Gastrocnemius medialis (tissue), 4 donors: ENCODE measurements at regions not wholly inside any gene's neighbourhood (a gene's known extent, or its start where the extent isn't known, plus 50 kb on each side); places are given as distances from the start of the nearest gene placed in this dataset.

Experiments
- POLR2A ChIP-seq, 2 donors: fragments of 450-650 bp; IDR thresholded peaks; one replicate each; pipeline ENCODE4 v1.6.1; 2017; ENCODE audit warnings: antibody characterized with exemption in 2 of 2, mild to moderate bottlenecking in 2 of 2, moderate library complexity in 2 of 2
- TF ChIP-seq, protein P1 (sequence below), 5 experiments: fragments of 450-650 bp in 3 of 5; fragments of 200-600 bp in 2 of 5; sonication (generic) in 2 of 5; IDR thresholded peaks in 4 of 5; conservative IDR thresholded peaks in 1 of 5; 1 replicate in 4 of 5; 2 replicates in 1 of 5; pipeline ENCODE4 v1.5.1; 2016 to 2019; ENCODE audit warnings: antibody characterized with exemption in 5 of 5, mild to moderate bottlenecking in 3 of 5, moderate library complexity in 3 of 5

DNA sequence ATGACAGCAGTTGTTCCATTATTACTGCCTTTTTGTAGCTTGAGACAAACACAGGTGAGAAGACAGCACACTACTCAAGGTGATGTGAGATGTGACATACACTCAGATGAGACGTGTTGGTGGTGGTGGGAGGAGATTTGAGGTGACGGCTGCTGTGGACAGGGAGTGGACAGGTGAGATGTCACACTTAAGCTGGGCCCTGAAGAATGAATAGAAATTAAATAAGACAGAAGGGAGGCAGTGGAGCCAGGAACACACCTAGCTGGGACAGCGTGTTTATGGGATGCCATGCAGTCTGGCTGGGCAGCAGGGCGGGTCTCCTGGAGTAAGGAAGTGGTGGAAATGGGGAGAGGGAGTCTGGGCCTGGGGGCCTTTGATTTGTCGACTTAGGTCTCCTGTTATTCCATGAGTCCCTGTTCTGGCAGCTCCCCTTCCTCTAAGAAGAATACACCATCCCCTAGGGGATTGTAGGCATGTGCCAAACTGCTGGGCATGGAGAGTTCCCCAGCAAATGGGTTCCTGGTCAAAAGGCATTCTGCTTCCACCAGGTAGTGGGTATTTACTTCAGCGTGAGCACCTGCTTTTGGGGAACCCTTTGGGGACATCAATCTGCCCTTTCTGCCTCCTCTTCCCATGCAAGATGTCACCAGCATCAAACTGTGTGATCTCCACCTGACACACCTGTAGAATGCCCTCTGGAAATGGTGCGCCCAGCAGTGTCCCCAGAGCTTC lies 71.2 kb upstream of the ESRRB start:
- TF ChIP-seq, protein P1, sequence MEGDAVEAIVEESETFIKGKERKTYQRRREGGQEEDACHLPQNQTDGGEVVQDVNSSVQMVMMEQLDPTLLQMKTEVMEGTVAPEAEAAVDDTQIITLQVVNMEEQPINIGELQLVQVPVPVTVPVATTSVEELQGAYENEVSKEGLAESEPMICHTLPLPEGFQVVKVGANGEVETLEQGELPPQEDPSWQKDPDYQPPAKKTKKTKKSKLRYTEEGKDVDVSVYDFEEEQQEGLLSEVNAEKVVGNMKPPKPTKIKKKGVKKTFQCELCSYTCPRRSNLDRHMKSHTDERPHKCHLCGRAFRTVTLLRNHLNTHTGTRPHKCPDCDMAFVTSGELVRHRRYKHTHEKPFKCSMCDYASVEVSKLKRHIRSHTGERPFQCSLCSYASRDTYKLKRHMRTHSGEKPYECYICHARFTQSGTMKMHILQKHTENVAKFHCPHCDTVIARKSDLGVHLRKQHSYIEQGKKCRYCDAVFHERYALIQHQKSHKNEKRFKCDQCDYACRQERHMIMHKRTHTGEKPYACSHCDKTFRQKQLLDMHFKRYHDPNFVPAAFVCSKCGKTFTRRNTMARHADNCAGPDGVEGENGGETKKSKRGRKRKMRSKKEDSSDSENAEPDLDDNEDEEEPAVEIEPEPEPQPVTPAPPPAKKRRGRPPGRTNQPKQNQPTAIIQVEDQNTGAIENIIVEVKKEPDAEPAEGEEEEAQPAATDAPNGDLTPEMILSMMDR (IDR thresholded peaks at IDR 0.05 in 4 of 5, conservative IDR thresholded peaks at IDR 0.05 in 1 of 5) = no peak
- TF ChIP-seq POLR2A (IDR thresholded peaks at IDR 0.05) = no peak
